ENCODE measurements at regions not wholly inside any gene's neighbourhood (a gene's known extent, or its start where the extent isn't known, plus 50 kb on each side); places are given as distances from the start of the nearest gene placed in this dataset.

DNA sequence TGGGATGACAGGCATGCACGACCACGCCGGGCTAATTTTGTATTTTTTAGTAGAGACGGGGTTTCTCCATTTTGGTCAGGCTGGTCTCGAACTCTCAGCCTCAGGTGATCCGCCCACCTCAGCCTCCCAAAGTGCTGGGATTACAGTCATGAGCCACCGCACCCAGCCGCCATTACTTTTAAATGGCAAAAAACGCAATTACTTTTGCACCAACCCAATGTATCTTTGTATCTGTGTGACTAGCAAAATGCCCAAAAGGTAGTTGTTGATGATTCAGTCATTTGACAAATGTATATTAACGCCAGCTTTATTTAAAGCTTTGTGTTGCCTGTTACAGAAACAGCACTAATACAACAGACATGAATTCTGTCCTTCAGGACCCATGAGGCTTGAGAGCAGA is 216.9 kb upstream of the FMN2 start:
- ATAC-seq (replicated peaks; ENCODE audit: extremely low read depth, poor library complexity, severe bottlenecking) (no peak), DNase-seq (ENCODE audit: low spot score in 2 of 2) (no peak)
- no peaks in the 10 kb centered on the region for H3K36me3 Mint-ChIP-seq (ENCODE audit: insufficient read depth)
- no peaks in the 10 kb centered on the region for H3K4me1 Mint-ChIP-seq
- no peak overlapping the region for H3K27ac Mint-ChIP-seq (ENCODE audit: low read depth)
- no peaks in the 10 kb centered on the region for H3K9me3 Mint-ChIP-seq
- H3K27me3 Mint-ChIP-seq = no peaks in the 10 kb centered on the region
- no peak overlapping the region for H3K4me3 Mint-ChIP-seq

DNA sequence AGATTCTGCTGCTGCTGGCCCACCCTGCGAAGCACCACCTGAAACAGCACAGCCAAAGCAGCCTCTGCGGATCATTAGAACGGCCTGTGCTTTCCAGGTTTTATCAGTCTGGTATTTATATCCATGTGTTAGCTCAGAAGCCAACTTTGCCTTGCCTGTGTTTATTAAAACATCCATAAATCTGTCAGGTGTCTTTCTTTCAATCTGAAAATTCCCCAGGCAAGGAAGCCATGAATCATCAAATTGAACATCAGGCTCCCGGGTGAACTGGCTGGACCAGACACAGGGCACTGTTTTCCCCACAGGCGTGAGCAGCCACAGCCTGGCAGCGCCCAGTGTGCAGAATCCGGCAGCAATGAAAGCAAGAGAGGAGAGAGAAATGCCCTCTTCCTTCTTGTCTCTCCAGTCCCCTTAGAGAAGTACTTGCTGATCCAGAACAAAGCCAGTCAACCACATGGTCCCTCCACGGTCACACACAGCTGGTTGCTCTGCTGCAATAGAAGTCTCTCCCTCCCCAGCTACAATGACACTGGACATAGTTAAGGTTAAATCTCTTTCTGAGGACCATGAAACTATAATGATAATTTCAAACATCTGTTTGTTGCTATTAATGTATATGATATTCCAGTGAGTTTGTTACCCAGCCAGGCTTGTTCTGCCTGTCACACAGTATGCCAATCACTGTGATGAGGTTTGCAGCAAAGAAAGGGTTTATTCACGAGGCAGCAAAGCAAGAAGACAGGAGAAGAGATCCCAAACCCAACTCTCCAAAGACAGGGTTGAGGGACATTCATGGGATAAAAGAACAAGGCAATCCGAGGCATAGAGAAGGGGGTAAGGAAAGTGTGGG is 212.1 kb upstream of the FMN2 start:
- no peaks in the 10 kb centered on the region for H3K36me3 Mint-ChIP-seq (ENCODE audit: insufficient read depth)
- no peak for DNase-seq (ENCODE audit: low spot score in 2 of 2)
- no peaks in the 10 kb centered on the region for H3K9me3 Mint-ChIP-seq
- no peak for ATAC-seq (replicated peaks; ENCODE audit: extremely low read depth, poor library complexity, severe bottlenecking)
- no peaks in the 10 kb centered on the region for H3K4me1 Mint-ChIP-seq
- H3K27ac Mint-ChIP-seq (ENCODE audit: low read depth) = no peak overlapping the region
- no peaks in the 10 kb centered on the region for H3K27me3 Mint-ChIP-seq
- no peak overlapping the region for H3K4me3 Mint-ChIP-seq

DNA sequence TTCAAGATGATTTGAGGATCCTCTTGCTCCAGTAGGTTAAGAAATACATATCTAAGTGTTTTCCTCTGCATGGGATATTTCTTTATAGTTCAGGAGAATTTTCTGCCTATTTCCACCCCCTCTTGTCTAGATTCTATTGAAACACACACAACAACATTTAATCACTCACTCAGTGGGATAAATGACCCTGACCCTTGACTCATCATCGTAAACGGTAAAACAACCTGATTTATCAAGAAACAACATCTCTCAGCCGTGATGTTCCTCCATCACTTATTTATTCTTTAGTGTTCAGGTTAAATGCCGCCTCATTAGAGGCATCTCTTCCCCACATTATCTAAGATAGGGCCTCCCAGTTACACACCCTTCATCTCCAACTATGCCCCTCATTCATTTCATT is 208.7 kb upstream of the FMN2 start:
- peaks cover 8% of the 10 kb centered on the region for H3K27me3 Mint-ChIP-seq
- H3K4me3 Mint-ChIP-seq = no peak overlapping the region
- DNase-seq (ENCODE audit: low spot score in 2 of 2) (no peak), ATAC-seq (replicated peaks; ENCODE audit: extremely low read depth, poor library complexity, severe bottlenecking) (no peak)
- H3K4me1 Mint-ChIP-seq = no peaks in the 10 kb centered on the region
- H3K9me3 Mint-ChIP-seq = no peaks in the 10 kb centered on the region
- no peaks in the 10 kb centered on the region for H3K36me3 Mint-ChIP-seq (ENCODE audit: insufficient read depth)
- H3K27ac Mint-ChIP-seq (ENCODE audit: low read depth) = no peak overlapping the region

DNA sequence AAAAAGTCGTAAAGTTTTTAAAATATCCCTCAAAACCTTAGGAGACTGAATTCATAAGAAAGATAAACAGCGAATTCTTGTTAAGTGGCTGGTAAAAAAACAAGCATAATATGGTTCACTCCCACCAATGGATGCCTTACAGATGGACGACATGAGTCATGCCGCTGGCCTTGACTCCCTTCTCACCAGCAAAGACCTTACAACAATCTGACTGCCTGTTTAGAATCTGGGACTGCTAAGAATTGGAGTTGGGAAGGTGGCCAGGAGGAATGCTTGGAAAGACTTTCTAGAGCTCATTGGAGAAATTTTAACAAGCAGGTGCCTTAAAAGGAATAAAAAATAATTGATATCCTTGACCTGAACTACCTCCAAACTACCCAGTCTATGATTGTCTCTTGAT is 206.9 kb upstream of the FMN2 start:
- ATAC-seq (replicated peaks; ENCODE audit: extremely low read depth, poor library complexity, severe bottlenecking) (no peak), DNase-seq (ENCODE audit: low spot score in 2 of 2) (no peak)
- no peaks in the 10 kb centered on the region for H3K9me3 Mint-ChIP-seq
- H3K27me3 Mint-ChIP-seq = peaks cover 8% of the 10 kb centered on the region
- no peaks in the 10 kb centered on the region for H3K36me3 Mint-ChIP-seq (ENCODE audit: insufficient read depth)
- no peak overlapping the region for H3K4me3 Mint-ChIP-seq
- H3K4me1 Mint-ChIP-seq = no peaks in the 10 kb centered on the region
- no peak overlapping the region for H3K27ac Mint-ChIP-seq (ENCODE audit: low read depth)

DNA sequence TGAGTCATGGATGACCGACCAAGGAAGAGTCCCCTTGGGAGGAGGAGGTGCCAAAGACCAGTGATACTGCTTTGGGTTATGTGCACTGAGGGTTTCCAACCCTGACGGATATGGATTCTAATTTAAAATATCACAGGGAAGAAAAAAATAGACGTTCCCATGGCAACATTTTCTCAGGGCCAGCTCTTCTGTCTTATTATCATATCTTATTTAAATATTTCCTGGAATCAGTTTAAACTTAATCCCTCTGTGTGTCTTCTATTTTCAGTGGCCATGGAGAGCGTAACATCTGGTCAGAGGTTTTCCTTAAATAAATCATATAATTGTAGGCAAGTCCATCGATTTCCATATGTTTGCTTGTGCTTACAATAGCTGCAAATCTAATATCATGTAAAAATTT is 205.4 kb upstream of the FMN2 start:
- no peak for ATAC-seq (replicated peaks; ENCODE audit: extremely low read depth, poor library complexity, severe bottlenecking)
- Mint-ChIP-seq H3K9me3 (no peaks in the 10 kb centered on the region), H3K27me3 (peaks cover 8% of the 10 kb centered on the region), H3K27ac (ENCODE audit: low read depth) (no peak overlapping the region), H3K4me3 (no peak overlapping the region), H3K36me3 (ENCODE audit: insufficient read depth) (no peaks in the 10 kb centered on the region), H3K4me1 (no peaks in the 10 kb centered on the region)
- DNase-seq (ENCODE audit: low spot score in 2 of 2) = no peak

DNA sequence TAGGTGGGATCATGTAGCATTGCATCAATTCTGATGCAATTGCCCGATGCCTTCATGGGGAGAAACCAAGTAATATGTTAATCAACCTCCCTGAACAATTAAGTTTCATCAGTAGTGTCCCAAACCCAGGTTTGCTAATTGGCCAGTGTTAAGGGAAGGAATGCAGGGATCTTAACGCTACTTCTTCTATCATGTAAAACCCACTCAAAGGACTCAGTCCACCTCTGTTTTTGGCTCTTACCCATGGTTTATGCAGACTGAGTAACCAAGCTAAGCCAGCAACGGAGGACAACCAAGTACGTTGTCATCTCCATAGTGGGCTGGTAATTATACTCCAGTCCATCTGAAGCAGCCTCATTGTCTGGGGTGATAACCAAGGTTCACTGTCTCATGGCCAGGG is 203.0 kb upstream of the FMN2 start:
- no peaks in the 10 kb centered on the region for H3K36me3 Mint-ChIP-seq (ENCODE audit: insufficient read depth)
- peaks cover 8% of the 10 kb centered on the region for H3K27me3 Mint-ChIP-seq
- H3K9me3 Mint-ChIP-seq = no peaks in the 10 kb centered on the region
- DNase-seq (ENCODE audit: low spot score in 2 of 2) (no peak), ATAC-seq (replicated peaks; ENCODE audit: extremely low read depth, poor library complexity, severe bottlenecking) (no peak)
- no peak overlapping the region for H3K27ac Mint-ChIP-seq (ENCODE audit: low read depth)
- no peak overlapping the region for H3K4me3 Mint-ChIP-seq
- H3K4me1 Mint-ChIP-seq = no peaks in the 10 kb centered on the region

DNA sequence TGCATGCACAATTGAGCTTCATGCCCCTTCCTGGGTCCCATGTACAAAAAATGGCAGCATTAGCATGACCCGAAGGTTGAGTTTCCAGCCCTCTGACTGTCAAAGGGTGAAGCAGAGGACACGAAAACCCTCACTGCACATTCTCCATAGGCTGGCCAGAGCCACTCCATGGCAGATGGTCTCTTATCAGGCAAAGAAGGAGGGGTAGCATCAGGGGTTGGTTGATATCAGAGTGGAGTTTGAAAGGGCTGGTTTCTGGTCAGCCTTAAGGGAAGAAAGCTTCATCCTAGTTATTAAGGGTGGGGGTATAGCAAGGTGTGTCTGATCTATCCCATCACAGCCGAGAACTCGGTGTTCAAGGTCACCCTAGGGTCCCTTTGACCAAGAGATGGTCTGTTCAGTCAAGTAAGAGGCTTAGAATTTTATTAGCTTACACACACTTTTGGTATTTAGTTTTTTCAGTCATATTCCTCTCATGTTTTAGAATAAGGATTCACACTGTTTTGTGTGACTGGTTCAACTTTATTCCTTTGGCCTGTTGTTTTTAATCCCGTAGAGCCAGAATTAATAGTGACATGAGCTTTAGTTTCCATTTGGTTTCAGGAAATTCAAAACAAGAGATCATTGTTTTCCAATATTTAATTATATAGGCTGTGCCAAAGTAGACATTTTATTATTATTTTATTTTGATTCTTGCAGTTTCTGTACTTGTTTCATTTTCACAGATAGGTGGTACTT is 199.9 kb upstream of the FMN2 start:
- H3K36me3 Mint-ChIP-seq (ENCODE audit: insufficient read depth) = no peaks in the 10 kb centered on the region
- H3K9me3 Mint-ChIP-seq = no peaks in the 10 kb centered on the region
- no peaks in the 10 kb centered on the region for H3K4me1 Mint-ChIP-seq
- peaks cover 15% of the 10 kb centered on the region for H3K27me3 Mint-ChIP-seq
- no peak overlapping the region for H3K27ac Mint-ChIP-seq (ENCODE audit: low read depth)
- DNase-seq (ENCODE audit: low spot score in 2 of 2) (no peak), ATAC-seq (replicated peaks; ENCODE audit: extremely low read depth, poor library complexity, severe bottlenecking) (no peak)
- H3K4me3 Mint-ChIP-seq = no peak overlapping the region

DNA sequence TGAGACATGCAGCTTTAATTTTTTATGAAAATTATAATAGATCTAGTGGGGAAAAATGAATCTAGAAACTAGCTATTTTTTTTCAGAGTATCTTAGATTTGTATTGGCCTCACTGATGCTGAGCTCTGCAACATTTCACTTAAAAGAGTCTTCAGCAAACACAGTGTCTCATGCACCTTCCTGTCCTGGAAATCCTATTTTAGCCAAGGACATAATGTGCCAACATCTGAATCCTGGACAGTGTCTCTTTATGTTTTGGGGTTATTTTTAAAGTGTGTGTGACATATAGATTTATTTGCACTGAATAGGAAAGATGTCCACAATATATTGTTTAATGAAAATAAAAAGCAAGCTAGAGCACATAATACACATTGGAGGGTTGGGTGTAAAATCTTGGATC is 199.1 kb upstream of the FMN2 start:
- Mint-ChIP-seq H3K4me3 (no peak overlapping the region), H3K36me3 (ENCODE audit: insufficient read depth) (no peaks in the 10 kb centered on the region), H3K9me3 (no peaks in the 10 kb centered on the region), H3K27me3 (peaks cover 10% of the 10 kb centered on the region), H3K4me1 (no peaks in the 10 kb centered on the region), H3K27ac (ENCODE audit: low read depth) (no peak overlapping the region)
- DNase-seq (ENCODE audit: low spot score in 2 of 2) (no peak), ATAC-seq (replicated peaks; ENCODE audit: extremely low read depth, poor library complexity, severe bottlenecking) (no peak)

DNA sequence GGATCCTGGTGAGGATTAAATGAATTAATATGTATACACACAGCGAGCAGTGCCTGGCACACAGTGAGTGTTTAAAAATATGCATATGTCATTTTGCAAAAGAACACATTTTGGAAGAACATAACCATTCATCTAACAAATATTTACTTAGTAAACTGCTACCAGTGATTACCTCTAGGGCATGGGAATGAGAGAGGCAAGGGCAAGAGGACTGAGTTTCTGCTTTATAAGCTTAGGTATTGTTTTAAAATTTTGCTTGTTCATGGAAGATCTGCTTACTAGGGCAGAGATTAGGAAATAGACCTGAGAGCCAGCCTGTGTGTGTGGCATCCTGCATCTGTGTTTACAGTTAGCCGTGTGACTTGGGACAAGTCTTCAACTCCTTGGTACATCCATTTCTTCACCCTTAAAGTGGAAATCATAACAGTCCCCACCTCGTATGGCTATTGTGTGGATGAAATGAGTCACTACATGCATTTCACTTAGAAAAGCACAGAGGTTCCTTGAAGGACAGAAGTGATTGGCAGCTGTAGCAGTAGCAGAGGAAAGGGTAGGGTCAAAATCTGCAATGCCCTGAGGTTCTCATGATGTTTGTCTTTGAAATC is 198.5 kb upstream of the FMN2 start:
- no peaks in the 10 kb centered on the region for H3K4me1 Mint-ChIP-seq
- no peak overlapping the region for H3K27ac Mint-ChIP-seq (ENCODE audit: low read depth)
- ATAC-seq (replicated peaks; ENCODE audit: extremely low read depth, poor library complexity, severe bottlenecking) = no peak
- H3K27me3 Mint-ChIP-seq = peaks cover 10% of the 10 kb centered on the region
- no peak overlapping the region for H3K4me3 Mint-ChIP-seq
- H3K9me3 Mint-ChIP-seq = no peaks in the 10 kb centered on the region
- H3K36me3 Mint-ChIP-seq (ENCODE audit: insufficient read depth) = no peaks in the 10 kb centered on the region
- DNase-seq (ENCODE audit: low spot score in 2 of 2) = no peak

DNA sequence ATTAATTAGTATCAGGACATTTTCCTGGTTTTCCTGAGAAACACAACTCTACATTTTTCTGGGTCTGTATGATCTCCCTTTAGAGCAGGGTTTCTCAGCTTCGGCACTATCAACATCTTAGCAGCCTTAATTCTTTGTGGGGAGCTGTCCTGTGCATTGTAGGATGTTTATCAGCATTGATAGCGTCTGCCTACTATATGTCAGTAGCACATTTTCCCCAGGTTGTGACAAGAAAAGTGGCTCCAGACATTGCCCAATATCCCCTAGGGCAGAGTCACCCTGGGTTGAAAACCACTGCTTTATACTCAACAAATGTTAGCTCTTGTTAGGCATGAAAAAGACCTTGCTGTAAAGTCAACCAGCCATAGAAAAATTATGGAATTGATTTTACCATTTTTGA is 195.1 kb upstream of the FMN2 start:
- no peak for DNase-seq (ENCODE audit: low spot score in 2 of 2)
- Mint-ChIP-seq H3K4me3 (no peak overlapping the region), H3K27me3 (peaks cover 10% of the 10 kb centered on the region), H3K36me3 (ENCODE audit: insufficient read depth) (no peaks in the 10 kb centered on the region), H3K4me1 (no peaks in the 10 kb centered on the region), H3K9me3 (no peaks in the 10 kb centered on the region), H3K27ac (ENCODE audit: low read depth) (no peak overlapping the region)
- ATAC-seq (replicated peaks; ENCODE audit: extremely low read depth, poor library complexity, severe bottlenecking) = no peak

DNA sequence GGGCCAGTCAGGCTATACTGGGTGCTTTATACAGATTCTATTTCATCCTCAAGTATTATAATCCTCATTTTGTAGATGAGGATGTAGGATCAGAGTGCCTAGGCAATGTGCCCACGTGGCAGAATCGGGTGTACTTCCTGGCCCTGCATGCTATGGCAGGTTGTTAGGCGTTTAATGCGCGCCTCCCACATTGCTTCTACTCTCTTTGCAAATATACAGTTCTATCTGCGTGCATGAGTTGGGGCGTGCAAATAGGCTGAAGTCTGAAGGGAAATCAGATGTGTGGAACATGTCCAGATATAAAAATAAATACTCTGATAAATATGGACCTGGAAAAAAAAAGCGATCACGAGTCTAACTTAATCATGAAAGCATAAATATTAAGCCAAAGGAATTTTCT is 194.7 kb upstream of the FMN2 start:
- Mint-ChIP-seq H3K27ac (ENCODE audit: low read depth) (no peak overlapping the region), H3K9me3 (no peaks in the 10 kb centered on the region), H3K27me3 (peaks cover 10% of the 10 kb centered on the region), H3K4me1 (no peaks in the 10 kb centered on the region), H3K36me3 (ENCODE audit: insufficient read depth) (no peaks in the 10 kb centered on the region), H3K4me3 (no peak overlapping the region)
- no peak for DNase-seq (ENCODE audit: low spot score in 2 of 2)
- no peak for ATAC-seq (replicated peaks; ENCODE audit: extremely low read depth, poor library complexity, severe bottlenecking)

DNA sequence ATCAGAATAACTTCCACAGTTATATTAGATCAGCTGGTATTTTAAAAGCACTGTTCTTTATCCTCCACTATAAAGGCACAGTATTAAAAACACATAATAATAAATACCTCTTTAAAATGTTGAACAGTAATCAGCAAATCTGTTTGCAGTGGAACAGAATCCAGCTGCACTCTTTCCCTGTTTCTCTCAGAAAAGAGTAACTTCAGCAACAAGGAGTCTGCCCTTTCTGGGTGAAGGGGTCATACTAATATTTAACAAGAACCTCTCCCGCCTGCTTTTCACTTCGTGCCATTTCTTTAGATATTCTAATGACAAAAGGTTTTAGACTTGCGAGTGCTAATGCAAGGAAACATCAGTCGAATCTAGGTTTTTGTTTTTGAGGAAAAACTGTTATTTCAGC is 194.2 kb upstream of the FMN2 start:
- no peak for DNase-seq (ENCODE audit: low spot score in 2 of 2)
- Mint-ChIP-seq H3K27ac (ENCODE audit: low read depth) (no peak overlapping the region), H3K36me3 (ENCODE audit: insufficient read depth) (no peaks in the 10 kb centered on the region), H3K9me3 (no peaks in the 10 kb centered on the region), H3K27me3 (peaks cover 15% of the 10 kb centered on the region), H3K4me1 (no peaks in the 10 kb centered on the region), H3K4me3 (no peak overlapping the region)
- no peak for ATAC-seq (replicated peaks; ENCODE audit: extremely low read depth, poor library complexity, severe bottlenecking)
